HG02970 (cell line): ENCODE measurements at regions not wholly inside any gene's neighbourhood (a gene's known extent, or its start where the extent isn't known, plus 50 kb on each side); places are given as distances from the start of the nearest gene placed in this dataset.

Source experiments
- ATAC-seq: cut with Tn5 transposase; IDR thresholded peaks from one replicate; pipeline ENCODE4 v1.9.1; 2021; ENCODE audit warnings: mild to moderate bottlenecking, moderate library complexity, moderate number of reproducible peaks; ENCODE audit not compliant: unreplicated experiment, low FRiP score

DNA sequence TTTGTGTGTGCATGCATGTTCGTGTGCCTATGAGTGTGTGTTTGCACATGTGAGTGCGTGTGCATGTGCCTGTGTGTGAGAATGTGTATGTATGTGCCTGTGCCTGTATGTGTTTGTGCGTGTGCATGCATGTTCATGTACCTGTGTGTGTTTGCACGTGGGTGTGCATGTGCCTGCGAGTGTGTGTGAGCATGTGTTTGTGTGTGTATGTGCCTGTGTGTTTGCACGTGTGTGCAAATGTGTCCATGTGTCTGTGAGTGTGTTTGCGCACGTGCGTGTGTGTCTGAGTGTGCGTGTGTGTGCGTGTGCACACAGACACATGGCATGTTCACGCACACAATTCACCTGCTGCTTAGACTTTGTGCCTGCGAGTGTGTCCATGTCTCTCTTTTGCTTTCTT is 853.5 kb upstream of the SALL3 start:
- no peak for ATAC-seq

DNA sequence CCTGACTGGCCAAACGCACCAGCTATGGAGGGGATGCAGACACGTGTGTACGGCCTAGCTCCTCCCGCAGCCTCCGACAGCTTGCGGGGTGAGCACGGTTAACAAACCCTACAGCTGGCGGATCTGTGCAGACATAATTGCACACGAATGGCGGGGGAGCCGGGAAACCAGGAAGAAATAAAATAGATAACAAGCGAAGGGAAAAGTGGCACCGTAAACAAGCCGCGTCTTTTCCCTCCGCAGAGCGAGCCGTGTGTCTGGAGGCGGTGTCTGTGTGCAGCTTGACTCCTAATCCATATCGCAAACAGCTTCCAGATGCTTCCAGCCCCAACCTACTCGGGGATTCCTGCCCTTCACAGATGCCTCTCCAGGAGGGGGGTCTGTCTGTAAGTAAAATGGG is 853.1 kb upstream of the SALL3 start:
- no peak for ATAC-seq

DNA sequence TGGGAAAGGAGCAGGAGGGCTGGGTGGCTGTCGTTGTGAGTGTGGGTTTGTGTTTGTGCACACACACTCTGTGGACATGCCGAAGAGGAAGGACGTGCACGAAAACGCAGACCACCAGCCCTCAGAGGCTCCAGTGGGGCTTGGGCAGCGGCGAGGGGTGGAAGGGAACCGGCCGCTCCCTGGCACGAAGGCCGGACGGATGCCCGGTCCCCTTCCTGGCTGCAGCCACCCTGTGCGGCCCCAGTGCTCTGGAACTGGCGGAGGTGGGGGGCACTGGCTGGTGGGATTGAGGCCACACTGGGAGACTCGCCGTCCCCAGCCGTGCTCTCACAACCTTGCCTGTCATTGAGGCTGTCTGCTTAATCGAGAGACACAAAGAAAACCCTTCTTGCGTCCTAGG is 852.6 kb upstream of the SALL3 start:
- ATAC-seq = no peak

DNA sequence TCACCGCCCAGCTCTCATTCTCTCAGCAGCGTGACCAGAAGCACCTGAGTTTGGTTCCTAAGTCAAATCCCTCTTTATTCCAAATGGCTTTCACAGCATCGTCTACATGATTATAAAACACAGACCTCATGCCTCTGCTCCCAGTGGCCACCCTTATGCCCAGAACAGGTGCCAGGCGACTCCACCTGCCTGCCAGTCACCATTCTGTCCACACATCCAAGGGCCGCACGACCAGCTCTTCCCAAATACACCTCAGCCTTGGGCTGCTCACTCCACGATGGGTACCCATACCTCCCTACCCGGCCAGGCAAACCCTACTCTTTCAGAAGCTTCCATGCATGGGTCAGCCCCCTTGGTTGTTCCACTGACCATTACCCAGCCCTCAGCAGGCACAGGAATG is 851.6 kb upstream of the SALL3 start:
- ATAC-seq = no peak

DNA sequence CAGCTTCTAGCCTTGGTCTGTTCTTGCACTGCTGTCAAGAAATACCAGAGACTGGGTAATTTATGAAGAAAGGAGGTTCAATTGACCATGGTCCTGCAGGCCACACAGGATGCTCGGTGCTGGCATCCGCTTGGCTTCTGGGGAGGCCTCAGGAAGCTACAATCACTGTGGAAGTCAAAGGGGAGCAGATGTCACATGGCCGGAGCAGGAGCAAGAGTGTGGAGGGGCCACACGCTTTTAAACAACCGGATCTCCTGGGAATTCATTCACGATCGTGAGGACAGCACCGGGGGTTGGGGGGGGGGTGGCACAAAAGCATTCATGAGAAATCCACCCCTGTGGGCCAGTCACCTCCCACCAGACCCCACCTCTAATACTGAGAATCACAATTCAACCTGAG is 850.4 kb upstream of the SALL3 start:
- no peak for ATAC-seq

DNA sequence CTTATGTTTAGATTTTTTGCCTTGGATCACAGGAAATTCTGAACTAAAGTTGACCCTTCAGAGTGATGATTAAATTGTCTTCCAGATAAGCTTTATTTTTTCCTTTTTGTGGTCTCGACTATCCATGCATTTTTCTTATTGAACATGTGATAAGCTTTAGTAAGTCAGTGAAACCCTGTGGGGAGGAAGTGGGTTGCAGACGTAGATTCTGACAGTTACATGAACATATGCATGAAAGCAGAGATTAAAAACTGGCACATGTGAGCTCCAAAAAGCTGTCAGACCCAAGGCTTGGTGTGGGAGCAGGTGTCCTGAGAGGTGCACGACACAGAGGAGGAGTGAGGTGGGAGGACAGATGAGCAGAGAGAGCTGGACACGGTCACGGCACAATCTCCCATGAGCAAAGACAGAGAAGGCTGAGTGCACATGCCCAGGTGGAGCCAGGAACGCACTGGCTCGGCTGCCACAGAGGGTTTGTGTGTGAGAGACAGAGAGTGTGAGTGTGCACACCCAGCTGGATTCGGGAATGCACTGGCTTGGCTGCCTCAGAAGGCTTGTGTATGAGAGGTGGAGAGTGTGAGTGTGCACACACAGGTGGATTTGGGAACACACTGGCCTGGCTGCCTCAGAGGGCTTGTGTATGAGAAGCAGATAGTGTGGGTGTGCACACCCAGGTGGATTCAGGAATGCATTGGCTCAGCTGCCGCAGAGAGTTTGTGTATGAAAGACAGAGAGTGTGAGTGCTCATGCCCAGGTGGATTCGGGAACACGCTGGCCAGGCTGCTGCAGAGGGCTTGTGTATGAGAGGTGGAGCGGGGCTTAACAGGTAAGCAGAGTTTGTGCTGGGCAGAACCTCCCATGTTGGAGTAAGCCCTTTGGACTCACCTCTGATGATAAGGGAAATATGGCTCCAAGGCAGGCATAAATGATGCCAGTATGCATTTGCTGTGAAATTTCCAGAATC is 849.1 kb upstream of the SALL3 start:
- no peak for ATAC-seq

DNA sequence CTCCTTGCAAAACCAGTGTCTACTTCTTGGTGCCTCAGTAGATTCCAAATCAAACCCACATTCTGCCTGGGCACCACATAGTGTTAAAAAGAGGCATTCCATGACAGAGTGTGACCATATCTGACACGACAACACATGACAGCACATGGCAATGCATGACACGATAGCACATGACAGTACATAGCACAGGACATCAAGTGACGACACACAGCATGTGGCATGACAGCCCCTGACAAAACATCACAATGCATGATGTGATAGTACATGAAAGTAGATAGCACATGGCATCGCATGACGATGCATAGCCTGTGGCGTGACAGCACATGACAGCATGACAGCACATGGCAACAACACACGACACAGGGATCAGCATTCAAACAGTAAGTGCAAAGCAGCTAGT is 845.9 kb upstream of the SALL3 start:
- no peak for ATAC-seq

DNA sequence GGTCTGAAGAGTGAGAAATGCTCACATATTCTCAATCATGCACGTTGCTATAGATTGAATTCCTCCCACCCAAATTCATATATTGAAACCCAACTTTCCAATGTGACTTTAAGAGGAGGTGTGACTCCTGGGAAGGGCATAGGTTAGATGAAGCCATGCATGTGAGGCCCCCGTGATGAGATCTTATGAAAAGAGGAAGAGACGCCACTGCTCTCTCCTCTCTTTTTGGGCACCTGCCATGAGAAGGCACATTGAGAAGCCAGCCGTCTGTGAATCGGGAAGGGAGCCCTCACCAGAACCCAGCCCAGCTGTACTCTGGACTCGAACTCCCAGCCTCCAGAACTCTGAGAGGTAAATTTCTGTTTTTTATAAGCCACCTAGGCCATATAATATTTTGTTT is 842.6 kb upstream of the SALL3 start:
- no peak for ATAC-seq

DNA sequence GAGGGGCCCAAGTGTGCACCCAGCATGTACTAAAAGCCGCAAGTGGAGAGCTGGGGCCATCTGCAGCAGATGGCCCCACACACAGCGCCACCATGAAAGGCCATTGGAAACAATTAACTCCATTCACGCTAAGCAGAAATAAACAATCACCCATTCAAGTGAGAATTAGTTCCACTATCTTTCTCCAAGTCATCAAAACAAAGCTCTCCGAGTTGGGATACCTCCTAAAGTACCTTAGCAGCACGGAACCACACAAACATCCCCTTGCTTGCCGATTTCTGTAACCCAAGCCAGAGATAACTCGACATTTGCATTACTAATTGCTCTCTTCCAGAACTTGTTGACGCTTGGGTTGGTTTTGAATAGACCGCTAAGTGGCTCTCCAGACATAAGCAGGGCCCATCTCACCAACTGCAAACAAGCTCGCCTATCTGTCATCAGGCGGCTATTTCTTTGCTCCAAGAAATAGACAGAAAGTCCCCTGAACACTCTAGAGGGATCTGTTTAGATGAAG is 840.6 kb upstream of the SALL3 start:
- ATAC-seq = no peak

DNA sequence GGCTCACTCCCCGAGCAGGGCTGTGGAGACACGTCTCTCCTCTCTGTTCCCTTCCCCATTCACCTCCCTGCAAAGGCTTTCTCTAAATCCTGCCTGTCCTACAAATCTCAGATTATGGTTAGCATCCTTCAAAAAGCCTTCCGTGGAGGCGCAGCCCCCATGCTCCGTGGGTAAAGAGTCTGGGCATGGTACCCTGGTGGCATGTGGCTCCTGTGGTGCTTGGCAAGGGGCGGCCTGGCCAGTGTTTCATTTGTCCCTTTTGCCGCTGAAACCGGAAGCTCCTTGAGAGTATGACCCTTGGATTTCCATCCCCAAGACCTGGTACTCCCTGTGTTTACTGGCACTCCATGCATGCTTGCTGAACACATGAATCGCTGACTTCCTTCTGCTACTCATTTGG is 839.3 kb upstream of the SALL3 start:
- ATAC-seq = no peak

DNA sequence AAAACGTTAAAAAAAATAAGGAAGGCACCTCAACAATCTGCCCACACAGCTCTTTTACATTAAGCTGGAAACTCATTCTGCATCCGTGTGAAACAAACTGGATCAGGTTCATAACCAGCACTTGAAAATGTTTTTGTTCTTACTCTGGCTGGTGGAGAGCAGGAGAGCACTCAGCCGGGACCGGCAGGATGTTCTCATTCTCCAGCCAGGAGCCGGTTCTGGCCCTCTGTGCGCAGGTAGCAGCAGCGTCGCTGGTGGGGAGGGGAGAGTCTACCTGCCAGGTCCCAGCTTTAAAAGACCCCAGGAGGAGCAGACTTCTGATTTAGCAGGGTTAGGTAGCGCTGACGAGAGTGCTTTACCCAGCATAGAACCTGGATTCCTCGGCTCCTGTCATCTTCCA is 834.9 kb upstream of the SALL3 start:
- ATAC-seq = no peak

DNA sequence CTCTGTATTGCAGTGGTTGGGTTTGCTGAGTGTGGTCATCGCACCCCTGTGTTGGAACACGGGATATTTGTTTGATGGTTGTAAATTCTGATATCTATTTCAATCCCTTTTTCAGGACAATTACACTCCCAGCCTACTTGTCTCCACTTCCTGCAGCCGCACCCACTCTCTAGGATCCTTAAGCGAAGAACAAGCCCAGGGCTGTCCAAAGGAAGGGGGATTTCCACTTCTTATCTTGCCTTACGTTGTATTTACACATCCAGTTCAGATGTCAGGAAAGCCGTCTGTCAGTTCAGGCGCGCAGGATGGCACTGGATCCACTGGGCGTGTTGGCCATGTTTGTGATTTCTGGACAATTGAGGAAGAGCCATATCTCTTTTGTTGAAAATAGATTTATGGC is 834.5 kb upstream of the SALL3 start:
- no peak for ATAC-seq

DNA sequence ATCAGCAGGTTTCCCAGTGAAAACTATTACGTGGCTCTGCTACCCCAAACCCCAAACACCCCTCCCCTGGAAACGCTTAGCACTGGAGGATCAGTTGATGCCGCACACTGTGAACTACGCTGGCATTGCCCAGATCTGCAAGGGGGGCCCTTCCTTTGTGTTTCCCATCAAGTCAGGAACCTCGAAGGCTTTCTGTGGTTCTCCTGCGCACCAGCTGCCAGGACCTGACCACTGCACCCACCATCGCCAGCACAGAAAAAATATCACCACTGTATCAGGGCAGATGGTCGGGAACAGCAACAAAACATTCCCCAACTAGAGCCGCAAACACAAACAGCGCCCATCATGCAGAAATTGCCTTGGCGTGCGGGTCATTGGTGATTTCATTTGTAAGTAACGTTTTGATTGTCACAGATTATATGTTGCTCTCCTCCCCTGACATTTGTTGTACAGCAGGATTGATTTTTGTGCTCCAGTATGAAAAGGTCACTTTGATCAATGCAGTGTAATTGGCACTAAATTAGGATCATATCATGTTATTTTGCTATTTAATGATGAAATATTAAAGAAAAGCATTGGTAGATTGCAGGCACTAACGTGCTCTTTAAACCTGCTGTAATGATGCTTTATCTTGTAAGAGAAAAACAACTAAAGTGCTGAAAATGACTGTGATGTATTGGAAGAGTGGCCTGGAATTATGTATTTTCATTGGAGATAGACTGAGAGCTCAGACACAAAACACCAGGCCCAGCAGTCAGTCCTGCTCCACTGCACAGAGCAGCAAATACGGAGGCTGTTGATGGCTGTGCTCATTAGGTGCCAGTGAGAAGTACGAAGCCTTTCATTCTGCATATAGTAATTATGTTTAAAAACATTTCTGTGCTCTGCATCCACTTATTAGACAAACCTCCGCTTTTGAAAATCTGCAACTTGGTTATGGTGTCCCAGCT is 833.2 kb upstream of the SALL3 start:
- ATAC-seq = no peak

DNA sequence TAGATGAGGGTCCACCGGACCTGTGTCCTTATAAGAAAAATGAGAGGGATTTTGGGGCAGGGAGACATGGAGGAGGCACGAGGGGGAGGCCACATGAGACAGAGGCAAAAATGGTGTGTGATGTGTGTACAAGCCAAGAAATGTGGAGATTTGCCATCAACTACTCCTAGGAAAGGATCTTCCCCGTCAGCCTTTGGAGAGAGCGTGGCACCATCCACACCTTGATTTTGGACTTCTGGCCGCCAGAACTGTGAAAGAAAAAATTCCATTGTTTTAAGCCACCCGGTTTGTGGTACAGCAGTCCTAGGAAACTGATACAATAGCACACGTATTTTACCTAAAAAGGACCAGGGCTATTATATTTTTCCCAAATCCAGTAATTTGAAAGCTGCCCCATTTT is 829.0 kb upstream of the SALL3 start:
- ATAC-seq = no peak

DNA sequence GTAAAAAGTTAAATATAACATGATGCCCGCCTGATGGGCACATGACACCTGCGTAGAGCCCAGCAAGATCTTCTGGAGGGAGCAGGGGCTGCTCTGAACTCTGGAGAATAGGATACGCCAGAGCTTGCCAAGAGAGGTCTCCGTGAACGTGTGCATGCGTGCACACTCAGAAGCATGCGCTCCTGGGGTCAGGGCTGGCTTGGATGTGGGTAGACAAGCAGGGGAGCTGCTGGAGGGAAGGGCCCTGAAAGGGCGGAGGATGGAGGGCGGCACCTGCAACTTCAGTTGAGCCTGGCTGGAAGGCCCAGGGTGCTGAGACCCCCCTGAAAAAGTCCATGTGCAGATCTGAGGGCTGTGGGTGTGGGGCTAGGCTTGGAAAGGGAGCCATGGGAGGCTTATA is 828.4 kb upstream of the SALL3 start:
- no peak for ATAC-seq

DNA sequence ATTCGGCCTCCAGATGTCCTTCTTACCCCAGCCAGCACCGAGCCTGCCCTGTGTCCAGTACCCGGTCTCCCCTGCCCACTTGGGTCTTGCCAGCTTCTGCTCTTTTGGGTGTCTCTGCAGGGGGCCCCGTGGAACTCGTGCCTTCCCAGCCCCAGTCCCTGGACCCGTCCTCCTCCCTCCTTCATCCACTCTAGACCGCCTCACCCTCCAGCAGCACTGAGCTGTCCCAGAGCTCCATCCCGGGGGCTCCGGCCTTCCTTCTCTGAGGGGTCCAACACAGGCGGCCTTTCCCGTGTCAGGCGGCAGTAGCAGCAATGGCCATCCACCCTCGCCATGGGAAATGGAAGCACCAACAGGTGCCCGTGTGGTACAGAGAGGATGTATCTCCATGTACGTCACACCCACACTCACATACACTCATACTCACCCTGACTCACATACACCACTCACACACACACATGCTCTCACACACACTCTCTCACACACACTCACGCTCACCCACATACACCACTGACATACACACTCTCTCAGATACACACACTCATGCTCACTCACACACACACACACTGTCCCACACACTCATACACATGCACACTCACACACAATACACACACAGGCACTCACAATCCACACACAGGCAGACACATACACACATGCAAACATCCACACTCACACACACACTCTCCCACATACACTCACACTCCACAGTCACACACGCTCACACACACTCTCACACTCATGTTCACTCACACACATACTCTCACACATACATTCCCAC is 827.5 kb upstream of the SALL3 start:
- no peak for ATAC-seq

DNA sequence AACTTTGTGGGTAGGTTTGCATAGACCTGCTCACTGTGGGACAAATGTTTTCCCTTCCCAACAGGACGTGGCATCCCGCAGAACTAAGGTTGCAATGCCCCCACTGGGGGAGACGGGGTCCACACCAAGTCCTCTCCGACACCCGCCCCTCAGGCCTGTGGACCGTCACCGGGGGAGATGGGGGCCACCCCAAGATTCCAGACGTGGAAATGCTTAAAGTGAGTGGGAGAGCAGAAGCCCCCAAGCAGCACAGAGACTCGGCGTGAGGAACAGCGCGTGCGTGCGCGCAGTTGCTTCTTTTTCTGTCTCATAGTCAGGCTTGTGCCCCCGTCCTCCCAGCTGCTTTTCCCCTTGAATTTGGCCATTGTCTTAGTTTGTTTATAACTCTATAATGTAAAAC is 826.3 kb upstream of the SALL3 start:
- no peak for ATAC-seq

DNA sequence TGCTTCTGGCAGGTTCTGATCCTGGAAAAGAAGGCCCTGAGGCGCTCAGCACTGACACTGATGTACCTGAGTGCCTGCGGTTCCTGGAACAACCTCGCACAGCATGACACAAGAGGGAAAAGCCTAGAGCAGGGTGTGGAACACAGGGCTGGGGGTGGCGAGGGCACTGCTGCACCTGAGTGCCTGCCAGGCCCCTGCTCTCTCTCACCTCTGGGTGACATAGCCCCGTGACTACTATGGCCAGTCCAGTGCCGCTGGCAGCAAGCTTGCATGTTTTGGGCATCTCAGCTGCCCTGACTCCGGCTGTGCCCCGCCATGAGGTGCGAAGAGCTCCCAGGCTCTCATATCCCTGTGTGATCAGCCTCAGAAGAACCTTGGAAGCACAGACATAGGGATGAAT is 825.2 kb upstream of the SALL3 start:
- ATAC-seq = no peak

DNA sequence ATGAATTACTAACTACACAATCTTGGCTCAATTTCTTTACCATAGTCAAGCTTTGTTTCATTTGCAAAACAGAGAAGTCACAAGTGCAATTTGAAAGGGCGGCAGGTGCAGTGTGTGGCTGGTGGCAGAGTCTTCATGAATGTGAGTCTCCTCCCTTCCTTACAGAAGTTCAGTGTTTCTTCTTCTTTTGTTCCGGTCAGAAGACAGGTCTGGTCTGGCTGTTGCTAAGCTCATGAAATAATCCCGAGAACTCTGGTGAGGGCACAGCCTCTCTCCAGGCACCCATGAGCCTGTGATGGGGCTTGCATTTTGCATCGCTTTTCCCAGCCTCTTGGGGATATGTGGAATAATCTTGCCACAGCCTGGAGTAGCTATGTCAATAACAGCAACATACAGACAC is 824.8 kb upstream of the SALL3 start:
- ATAC-seq = no peak

DNA sequence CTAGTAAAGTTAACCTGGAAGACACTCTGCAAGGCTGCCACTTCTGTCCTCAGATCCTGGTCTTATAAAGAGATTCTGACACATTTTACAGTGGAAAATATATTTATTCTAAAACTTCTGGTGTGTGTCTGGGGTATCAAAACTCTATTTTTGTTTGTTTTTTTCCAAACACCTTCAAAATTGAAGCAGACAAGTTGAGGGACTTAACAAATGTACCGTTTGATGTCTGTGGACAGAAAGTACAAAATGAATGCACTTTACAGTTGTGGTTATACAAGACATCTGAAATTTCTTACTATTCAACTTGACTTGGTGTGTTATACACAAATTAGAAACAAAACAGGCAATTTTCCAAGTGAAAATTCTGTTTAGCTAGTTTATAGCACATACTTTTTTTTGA is 823.2 kb upstream of the SALL3 start:
- ATAC-seq = no peak
